ENCODE measurements at regions not wholly inside any gene's neighbourhood (a gene's known extent, or its start where the extent isn't known, plus 50 kb on each side); places are given as distances from the start of the nearest gene placed in this dataset.

DNA sequence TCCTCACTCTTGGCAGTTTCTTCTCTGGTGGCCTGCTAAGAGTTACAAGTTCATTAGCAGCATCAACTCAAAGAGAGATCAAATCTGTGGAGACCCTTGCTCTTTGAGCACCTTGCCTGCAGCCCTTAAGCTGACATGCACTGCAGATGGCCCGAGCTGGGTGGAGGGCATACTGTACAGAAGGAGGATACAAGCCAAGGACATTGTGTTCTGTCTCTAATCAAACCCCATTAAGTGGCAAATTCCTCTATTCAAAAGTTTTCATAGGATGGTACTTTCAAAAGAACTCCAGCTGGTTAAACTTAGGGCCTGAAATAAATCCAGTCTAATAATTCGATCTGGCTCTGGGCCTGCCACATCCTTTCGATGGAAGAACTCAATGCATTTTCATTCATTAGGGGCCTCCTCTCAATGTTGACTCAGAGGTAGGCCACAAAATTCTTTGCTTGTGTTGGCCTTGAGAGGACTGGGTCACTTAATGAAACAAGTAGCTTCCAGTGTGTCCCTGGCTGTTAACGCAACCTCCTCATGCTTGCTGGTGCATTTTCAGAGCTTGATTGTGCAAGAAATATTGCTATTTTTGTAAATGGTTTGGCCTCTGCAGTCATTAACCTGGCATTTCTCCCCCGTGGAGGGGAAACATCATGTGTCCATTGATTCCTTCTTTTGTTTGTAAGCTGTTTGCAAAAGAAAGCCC is 318.2 kb downstream of the NUAK1 start:
- DNase-seq, result no peak

DNA sequence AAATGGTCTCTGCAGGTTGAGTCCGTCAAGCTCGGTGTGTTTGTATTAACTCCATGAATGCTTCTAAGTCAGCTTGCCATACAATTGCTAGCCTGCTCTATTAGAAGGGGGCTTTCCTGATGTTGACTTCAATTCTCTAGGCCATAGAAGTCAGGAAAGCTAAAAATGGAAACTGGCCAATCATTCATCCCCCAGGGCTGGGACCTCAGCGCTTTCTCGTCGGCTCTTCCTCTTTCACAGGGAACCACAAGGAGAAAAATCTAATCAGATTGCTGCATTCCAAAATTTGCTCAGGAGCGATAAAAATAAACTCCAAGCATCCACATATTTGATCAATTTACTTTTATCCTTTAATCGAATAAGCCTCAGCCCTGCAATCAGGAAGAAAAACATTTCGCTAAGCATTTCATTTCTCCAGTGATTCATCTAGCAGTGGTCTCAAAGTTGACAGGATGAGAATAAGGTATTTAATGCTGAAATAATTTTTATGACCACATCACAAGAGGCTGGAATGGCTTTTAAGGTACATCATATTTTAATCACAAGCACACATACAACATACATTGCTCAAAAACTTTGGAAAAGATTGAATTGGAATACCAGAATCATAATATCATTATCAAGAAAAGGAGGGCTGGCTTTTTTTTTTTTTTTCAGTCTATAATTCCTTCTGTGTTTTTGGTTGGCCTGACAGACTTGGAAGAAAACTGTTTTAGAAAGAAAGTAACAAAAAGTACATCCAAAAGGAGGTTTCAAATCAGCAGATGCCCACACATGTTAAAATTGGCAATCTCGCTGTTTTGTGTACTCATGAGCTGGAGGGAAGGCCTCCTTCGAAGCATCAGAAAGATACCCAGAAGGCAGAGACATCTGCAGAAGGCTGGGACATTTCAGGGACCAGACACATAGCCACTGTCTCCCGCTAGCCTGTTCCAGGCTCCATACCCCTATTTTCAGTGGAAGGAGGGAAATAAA is 316.3 kb downstream of the NUAK1 start:
- DNase-seq, result no peak

GRCh38 chr12:105823810-105824209 is 314.9 kb downstream of the NUAK1 start:
- DNase-seq, result no peak

GRCh38 chr12:105825141-105825540 is 313.6 kb downstream of the NUAK1 start:
- no peak for DNase-seq

GRCh38 chr12:105831372-105831771 is 307.4 kb downstream of the NUAK1 start:
- no peak for DNase-seq

DNA sequence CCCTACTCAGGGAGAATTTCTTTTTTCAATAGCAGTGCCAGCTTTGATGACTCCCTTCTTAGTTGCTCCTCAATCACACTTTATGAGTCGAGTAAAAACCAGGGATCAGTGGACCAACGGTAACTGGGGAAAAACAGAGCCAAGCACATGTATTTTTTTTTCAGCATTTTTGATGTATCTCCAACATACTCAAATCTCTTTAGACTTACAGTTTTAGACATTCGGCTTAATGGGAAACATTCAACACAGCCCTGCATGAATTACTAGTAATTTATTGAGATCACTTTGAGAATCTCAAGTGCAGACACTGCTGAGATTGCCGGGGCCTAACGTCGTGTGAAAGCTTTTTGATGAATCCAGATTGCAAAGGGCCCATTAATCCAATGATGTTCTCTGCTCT is 306.7 kb downstream of the NUAK1 start:
- DNase-seq, result no peak

- DNase-seq, result no peak
These were observed 305.9 kb downstream of the NUAK1 start for GRCh38 chr12:105832806-105833205.

DNA sequence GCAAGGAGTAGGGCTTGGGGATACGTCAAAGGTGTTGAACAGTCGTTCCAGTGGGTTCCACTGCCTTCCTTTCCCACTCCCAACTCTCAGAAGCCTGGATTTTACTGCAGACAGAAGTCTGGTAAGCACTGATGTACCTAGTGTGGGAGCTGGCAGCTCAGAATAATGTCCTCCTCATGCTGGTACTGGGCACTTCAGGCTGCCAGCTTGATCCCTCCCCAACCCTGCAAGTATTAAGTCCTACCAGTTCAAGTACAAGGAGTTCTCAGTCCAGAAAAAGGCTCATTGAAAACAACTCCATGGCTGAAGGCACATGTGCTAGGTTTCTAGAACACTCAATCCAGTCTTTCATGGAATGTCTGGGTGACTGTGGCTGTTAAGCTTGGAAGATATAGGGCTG is 304.3 kb downstream of the NUAK1 start:
- no peak for DNase-seq

DNA sequence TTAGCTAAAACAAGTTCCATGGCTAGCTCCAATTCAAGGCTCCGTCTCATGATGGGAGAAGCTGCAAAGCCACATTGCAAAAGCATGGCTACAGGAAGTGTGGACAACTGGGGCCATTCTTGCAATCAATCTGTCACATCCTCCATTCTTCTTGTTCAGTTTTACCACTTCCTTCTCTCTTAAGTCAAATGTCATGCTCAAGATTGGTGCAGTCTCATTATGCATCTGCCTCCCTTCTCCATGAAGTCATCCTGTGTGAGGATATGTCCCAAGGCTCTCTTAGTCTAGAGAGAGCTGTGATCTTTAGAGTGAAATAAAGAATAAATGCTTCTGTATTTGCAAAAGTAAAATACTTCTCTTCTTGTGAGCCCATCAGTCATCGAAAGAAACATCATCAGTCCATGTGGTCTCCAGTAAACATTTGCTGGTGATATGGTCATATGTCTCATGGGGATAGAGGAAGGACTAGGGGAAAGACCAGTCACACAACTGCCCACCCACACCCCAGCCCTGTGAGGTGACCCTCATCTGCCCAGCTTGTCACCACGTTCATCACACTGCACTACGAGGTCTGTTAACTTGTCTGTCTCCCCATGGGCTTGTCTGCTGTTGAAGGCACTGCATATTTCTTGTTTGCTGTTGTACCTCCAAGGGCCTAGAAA is 303.0 kb downstream of the NUAK1 start:
- no peak for DNase-seq

DNA sequence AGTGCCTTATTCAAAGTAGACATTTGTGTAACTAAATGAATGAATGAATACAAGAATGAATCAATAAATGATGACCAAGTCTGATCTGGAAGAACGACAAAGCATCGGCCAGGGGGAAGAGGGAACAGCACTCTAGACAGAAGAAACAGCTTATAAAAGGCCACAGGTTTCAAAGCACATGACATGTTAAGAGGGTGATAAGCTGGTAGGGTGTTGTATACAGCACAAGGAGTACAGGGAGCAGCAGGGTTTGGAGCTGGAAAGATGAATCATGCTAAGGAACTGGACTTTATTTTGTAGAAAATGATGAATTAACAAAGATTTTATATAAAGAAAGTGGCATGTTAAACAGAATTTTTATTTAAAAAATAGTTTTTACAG is 302.5 kb downstream of the NUAK1 start:
- DNase-seq, result no peak

DNA sequence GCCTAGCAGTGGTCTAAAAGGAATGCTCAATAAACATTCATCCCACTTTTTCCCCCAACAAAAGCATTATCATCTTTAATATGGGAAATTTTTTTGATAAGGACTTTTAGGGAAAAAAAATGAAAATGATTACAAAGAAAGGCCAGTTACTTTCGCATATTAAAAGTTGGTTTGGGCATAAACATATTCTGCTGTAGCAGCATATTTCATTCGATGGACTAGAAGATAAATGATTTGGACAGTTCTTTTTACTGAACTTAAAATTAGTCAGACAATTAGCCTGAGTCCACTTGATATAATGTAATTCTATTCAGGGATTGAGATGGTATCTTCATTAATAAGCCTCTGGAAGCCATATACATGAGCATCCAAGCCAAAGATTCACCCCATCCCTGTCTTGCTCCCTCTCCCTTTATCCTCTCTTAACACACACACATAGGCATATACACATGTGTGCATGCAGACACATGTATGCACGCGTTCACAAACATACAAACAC is 299.1 kb downstream of the NUAK1 start:
- no peak for DNase-seq

DNA sequence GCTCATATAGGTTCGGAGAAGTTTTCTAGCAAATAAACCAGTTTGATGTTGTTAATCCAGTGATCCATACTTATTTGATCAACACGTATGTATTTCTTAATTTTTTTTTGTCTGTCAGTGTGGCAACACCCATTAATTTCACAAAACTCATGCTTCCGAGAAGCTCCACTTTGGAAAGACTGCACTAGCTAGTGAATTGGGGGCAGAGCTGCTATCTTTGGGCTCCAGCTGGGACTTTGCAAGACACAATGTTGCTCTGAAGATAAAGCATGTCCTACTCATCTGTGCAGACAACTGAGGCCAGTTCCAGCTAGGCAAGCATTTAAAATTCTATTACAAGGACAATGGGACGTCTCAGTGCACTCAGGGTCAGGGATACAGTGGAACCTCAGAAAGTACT is 298.4 kb downstream of the NUAK1 start:
- no peak for DNase-seq

DNA sequence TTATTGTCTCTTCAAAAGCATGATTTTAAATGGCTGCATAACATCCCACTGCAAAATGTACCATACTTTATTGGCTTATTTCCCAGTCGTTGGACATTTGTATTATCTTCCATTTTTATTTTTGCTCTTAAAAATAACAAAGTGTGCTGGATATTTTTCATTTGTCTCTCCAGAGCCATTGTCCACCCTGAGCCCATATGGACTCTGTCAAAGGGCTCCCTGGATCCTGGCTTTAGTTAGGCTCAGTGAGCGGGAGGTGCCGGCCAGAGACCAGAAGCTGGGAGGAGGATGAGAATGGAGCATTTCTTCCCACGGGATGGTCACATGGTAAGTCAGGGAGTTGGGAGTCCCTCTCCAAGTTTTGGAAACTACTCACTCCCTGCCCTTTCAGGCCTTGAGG is 296.9 kb downstream of the NUAK1 start:
- DNase-seq, result no peak

DNA sequence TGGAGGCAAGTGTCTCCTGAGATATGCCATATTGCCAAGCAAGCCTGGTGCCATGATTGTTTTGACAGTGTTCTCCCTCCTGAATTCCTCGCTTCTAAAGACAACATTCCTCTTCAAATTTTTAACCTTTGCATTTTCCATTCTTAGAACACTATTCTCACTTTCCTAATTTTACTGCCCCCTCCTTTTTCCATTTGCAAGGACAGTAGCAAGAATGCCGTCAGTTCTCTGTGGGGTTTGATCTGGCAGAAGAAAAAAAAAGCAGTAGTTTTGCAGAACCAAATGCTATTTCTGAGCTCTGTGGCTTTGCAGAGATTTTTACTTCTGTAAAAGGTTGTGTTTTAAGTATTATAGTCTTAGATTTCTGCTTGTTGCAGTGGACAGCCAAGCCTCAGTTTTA is 295.2 kb downstream of the NUAK1 start:
- DNase-seq, result no peak

DNA sequence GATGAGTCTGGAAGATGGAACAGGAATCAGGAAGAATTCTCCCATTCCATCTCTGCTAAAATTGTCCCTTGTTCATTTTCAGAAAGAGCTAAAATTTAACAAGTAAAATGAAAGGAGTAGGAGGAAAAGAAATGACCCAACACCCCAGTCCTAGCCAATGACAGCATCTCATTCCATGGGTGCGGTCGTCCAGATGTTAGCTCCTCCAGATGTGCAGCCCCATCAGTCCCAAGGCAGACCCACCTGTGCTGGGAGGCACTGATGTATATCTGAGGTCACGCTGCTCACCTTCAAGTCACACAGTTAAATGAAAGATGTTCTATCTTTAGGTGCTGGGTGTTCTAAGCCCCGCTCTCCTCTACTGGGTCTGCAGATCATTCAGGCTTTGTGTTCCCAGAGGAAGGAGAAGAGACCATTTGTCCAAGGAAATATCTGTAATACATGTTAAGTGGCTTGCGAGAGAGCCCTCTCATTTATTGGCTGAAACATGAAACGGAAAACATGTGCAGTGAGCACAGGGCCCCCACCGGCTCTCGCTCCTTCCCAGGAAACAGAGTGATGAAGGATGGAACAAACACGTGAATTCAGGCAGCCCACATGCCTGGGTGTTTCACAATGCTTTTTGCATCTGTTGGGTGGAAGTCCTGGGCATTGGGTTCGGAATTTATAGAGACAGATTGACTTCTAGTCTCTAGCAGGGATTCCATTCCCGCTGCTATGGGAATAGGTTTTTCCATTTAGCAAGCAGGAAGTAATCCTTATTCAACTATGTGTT is 294.6 kb downstream of the NUAK1 start:
- no peak for DNase-seq

DNA sequence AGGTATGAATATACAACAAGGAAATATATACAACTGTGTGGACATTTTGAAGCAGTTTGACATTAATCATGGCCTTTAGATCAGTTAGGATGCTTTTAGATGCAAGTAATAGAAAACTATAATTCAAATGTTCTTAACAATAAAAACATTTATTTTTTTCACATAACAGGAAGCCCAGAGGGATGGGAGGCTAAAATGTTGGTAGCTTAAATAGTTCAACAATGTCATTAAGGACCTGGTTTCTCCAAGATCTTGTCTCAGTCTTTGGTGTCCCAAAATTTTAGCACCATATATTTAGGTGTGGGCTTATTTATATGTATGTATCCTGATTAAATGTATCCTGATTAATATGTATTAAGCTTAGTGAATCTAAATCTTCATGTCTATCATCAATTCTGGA is 292.4 kb downstream of the NUAK1 start:
- no peak for DNase-seq

DNA sequence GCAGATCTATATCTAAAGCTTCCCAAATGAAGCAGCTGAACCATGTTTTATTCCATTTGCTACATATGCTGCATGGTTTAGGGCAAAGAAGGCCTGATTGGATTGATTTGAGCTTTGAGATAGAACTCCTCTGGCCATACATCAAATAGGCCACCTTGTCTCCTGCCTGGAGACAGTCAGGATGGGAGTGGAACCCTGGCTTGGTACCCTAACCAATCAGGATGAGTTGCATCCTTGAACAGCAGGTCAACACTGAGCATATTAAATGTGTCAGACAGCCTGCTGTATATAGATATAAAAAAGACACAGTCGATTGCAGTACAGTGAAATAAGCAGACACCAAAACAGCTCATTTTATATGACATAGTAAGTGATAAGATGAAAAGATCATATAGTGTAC is 291.7 kb downstream of the NUAK1 start:
- DNase-seq, result no peak

DNA sequence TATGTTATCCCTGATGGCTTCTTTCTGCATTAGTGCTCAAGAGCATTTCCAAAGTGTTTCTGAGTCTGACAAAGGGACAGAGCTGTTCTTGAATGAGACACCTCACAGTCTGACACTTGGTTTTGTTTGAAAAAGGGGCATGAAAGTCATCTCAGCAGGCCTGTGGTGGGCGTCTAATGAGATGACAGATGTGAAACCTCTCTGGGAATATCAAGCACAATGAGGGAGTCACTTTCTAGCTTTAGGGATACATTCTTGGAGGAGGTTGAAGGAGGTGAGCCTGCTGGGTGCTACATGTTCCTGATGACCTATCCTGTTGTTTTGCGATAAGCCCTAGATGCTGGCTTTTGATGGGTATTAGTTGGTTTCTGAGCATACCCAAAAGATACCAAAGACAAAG is 290.5 kb downstream of the NUAK1 start:
- no peak for DNase-seq

DNA sequence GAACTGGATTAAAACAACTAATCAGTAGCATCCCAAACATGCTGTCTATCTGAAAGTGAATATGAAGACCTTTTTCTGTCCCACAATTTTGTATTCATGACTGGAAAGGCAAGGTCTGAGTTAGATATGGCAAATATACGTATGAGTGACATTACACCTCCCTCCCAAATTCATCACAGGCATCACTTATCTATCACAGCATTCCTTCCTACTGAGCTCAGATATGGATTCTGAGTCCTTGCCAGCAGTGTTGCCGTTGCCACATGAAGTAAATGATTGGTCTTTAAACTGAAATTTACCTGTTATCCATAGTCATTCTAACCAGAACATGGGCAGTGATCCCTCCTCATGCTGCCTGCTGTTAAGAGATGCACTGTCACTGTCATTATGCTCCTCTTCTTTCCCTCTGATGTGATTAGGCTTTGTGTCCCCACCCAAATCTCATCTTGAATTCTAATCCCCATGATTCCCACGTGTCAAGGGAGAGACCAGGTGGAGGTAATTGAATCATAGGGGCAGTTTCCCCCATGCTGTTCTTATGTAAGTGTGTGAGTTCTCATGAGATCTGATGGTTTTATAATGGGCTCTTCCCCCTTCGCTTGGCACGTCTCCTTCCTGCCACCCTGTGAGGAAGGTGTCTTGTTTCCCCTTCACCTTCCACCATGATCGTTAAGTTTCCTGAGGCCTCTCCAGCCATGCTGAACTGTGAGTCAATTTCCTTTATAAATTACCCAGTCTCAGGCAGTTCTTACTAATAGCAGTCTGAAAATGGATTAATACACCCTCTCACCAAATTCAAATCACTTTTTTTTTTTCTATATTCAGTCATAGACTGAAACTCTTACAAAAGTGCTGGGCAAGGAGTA is 288.4 kb downstream of the NUAK1 start:
- no peak for DNase-seq

DNA sequence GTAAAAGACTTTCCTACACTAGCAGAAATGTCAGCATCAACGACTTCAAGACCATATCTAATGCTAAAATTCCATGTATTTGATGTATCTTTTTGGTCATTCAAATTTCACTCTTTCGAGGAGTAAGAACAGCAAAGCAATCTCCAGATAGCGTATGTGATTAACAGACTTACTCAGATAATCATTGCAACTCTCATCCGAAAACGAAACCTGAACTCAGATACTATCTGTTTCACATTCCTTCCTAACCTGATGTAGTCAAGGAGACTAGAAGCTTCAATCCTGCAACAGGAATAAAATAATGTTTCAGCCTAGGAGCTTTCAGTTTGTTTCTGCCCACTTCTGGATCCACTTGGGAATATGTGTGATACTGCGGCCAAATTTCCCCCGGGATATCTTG is 286.3 kb downstream of the NUAK1 start:
- DNase-seq, result no peak

DNA sequence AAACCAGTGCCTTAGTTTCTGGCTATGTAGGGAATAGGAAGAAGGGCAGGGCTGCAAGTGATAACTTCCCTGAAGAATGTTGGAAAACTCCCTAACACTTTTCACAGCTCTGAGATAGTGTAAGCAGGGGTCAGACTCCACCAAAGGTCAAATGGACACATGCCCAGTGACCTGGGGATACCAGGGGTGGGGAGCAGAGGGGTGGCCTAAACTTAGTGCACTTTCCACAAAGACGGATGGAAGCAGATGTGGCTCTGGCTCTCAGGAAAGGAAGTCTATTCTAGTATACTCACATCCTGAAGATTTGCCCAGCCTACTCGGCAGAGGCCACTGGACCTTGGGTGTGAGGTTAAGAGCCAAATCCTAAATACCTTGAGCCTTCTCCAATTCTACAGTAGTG is 285.8 kb downstream of the NUAK1 start:
- DNase-seq, result no peak

- no peak for DNase-seq
These were observed 284.7 kb downstream of the NUAK1 start for GRCh38 chr12:105854071-105854470.

Data from NCI-H2081 (cell line).